ENCODE measurements at regions not wholly inside any gene's neighbourhood (a gene's known extent, or its start where the extent isn't known, plus 50 kb on each side); places are given as distances from the start of the nearest gene placed in this dataset.

DNA sequence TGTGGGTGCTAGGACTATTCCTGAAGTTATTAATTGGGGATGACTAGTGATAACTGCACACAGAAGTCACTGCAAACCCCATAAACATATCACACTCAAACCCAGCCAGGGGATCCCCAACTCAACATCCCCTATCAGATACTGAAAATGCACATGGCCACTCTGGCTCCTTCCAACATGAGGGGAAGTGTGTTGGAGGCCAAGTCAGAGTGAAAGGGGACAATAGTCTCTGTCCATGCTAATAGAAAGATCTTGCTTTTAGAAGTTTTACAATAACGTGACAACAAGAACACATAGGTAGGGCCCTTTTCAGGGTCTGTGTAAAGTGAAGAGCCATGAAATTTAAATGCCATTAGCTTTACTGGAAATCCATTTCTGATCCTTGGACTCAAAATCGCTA, 98.8 kb upstream of the SEMA6A start:
- Mint-ChIP-seq H3K4me1 (peaks cover 51% of the 10 kb centered on the region), H3K27ac (ENCODE audit: unreplicated experiment) (no peak overlapping the region), H3K4me3 (no peak overlapping the region), H3K36me3 (ENCODE audit: low read depth) (no peaks in the 10 kb centered on the region), H3K27me3 (ENCODE audit: low read depth) (no peaks in the 10 kb centered on the region), H3K9me3 (peaks cover 8% of the 10 kb centered on the region)
- TF ChIP-seq, protein P1, sequence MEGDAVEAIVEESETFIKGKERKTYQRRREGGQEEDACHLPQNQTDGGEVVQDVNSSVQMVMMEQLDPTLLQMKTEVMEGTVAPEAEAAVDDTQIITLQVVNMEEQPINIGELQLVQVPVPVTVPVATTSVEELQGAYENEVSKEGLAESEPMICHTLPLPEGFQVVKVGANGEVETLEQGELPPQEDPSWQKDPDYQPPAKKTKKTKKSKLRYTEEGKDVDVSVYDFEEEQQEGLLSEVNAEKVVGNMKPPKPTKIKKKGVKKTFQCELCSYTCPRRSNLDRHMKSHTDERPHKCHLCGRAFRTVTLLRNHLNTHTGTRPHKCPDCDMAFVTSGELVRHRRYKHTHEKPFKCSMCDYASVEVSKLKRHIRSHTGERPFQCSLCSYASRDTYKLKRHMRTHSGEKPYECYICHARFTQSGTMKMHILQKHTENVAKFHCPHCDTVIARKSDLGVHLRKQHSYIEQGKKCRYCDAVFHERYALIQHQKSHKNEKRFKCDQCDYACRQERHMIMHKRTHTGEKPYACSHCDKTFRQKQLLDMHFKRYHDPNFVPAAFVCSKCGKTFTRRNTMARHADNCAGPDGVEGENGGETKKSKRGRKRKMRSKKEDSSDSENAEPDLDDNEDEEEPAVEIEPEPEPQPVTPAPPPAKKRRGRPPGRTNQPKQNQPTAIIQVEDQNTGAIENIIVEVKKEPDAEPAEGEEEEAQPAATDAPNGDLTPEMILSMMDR (conservative IDR thresholded peaks at IDR 0.05) = no peak
- DNase-seq (ENCODE audit: low read depth, low spot score) = no peak

DNA sequence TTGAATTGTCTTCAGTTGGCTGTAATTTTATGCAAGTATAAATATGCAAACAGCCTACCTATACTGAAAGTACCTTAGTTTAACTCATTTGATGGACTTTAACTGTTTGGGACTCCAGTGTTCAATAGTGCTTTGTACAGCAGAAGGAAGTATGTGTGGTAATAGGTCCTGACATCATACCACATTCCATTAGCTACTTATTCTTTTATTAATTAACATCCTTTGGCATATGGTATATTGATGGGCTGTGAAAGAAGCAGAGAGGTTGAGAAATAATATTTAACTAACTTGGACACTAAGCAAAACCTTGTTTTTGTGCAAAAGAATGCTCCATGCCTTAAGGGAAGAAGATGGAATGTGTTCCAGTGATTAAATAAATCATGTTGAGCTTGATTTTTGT, 97.6 kb upstream of the SEMA6A start:
- TF ChIP-seq, protein P1 (conservative IDR thresholded peaks at IDR 0.05) = no peak
- no peak for DNase-seq (ENCODE audit: low read depth, low spot score)
- H3K36me3 Mint-ChIP-seq (ENCODE audit: low read depth) = no peaks in the 10 kb centered on the region
- H3K9me3 Mint-ChIP-seq = peaks cover 8% of the 10 kb centered on the region
- H3K27ac Mint-ChIP-seq (ENCODE audit: unreplicated experiment) = no peak overlapping the region
- peaks cover 51% of the 10 kb centered on the region for H3K4me1 Mint-ChIP-seq
- no peak overlapping the region for H3K4me3 Mint-ChIP-seq
- no peaks in the 10 kb centered on the region for H3K27me3 Mint-ChIP-seq (ENCODE audit: low read depth)

DNA sequence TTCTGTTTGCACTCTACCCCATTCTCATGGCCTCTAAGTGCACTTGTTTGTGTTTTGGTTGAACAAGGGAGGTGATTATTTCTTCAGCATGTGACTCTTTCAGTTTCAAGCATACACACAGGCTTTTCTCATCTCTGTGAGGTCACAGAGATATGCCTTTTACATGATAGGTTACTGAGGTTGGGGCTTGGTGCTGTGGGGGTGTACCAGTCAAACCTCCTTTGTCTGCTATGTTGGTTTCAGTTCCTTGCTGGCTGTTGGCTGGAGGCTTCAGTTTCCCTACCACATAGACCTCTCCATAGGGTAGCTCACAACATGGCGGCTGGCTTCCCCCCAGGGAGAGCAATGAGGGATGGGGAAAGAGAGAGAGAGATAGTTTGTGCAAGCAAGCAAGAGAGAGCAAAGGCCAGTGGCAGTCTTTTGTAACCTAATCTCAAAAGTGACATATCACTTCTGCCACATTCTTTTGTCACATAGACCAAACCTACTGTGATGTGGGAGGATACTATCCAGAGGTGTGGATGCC, 96.7 kb upstream of the SEMA6A start:
- Mint-ChIP-seq H3K27ac (ENCODE audit: unreplicated experiment) (peak overlapping the region; percentile 74), H3K9me3 (peaks cover 8% of the 10 kb centered on the region)

DNA sequence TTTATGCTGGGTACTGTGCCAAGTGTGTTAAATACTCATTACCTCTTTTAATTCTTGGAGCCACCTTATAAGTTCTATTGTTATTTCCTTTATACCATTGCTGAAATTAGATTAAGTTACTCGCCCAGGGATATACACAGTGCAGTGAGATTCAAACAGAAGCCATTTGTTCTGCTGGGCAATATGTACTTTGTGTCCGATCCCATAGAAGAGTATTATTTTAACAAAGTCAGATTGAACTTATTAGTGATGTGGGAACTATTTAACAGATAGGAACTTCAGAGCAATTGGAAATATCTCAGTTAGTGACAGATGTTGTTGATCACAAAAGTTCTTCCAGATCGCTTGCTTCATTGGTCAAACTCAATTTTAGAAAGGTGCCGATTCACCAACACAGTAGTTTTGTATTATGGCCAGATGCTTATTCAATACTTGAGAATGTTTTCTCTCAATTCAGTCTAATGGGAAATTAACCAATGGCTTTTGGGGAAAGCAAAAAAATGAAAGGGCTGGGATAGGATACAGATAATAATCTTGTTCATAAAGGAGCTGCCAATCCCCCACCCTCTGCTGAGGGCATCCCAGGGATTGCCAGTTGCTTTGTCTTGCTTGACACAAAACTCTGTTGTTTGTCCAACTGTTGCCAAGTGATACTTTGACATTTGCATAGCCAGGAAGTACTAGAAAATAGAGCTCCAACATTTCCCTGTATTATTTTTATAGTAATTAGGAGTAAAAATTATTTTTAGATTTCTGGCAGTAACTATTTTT, 94.8 kb upstream of the SEMA6A start:
- Mint-ChIP-seq H3K4me3 (no peak overlapping the region), H3K27ac (ENCODE audit: unreplicated experiment) (peak overlapping the region; percentile 1), H3K9me3 (peaks cover 12% of the 10 kb centered on the region), H3K4me1 (peaks cover 46% of the 10 kb centered on the region), H3K36me3 (ENCODE audit: low read depth) (no peaks in the 10 kb centered on the region), H3K27me3 (ENCODE audit: low read depth) (no peaks in the 10 kb centered on the region)
- TF ChIP-seq, protein P1 (conservative IDR thresholded peaks at IDR 0.05) = no peak
- DNase-seq (ENCODE audit: low read depth, low spot score) = no peak

More for the DNA sequence above, 96.7 kb upstream of the SEMA6A start:
- Mint-ChIP-seq H3K27me3 (ENCODE audit: low read depth) (no peaks in the 10 kb centered on the region), H3K36me3 (ENCODE audit: low read depth) (no peaks in the 10 kb centered on the region), H3K4me1 (peaks cover 51% of the 10 kb centered on the region), H3K4me3 (no peak overlapping the region)
- TF ChIP-seq, protein P1 (conservative IDR thresholded peaks at IDR 0.05) = no peak
- no peak for DNase-seq (ENCODE audit: low read depth, low spot score)

DNA sequence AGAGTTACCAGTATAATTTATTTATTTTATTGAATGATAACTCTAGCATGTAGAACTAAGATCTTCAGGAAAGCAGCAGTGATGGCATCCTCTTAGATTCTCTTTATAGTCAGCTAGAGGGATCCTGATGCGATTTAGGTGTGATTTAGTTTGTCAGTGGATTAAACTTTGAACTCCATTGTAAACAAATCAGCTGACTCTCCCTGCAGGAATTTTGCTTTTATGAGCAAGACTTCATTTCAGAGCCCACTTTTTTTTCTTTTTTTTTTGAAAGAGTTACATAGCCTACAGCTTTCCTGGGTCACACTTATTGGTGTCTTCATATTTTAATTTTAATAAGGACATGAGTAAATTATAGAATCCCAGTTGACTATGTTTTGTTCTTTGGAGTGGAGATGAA, 93.8 kb upstream of the SEMA6A start:
- DNase-seq (ENCODE audit: low read depth, low spot score) = no peak
- Mint-ChIP-seq H3K9me3 (peaks cover 12% of the 10 kb centered on the region), H3K4me3 (no peak overlapping the region), H3K27ac (ENCODE audit: unreplicated experiment) (no peak overlapping the region), H3K36me3 (ENCODE audit: low read depth) (no peaks in the 10 kb centered on the region), H3K27me3 (ENCODE audit: low read depth) (no peaks in the 10 kb centered on the region), H3K4me1 (peaks cover 41% of the 10 kb centered on the region)
- TF ChIP-seq, protein P1 (conservative IDR thresholded peaks at IDR 0.05) = no peak

Data from neural crest cell (in vitro differentiated cells).